ENCODE measurements at regions not wholly inside any gene's neighbourhood (a gene's known extent, or its start where the extent isn't known, plus 50 kb on each side); places are given as distances from the start of the nearest gene placed in this dataset.

- DNase-seq (ENCODE audit: insufficient read length, low spot score, missing footprints), result no peak
- Histone ChIP-seq H3K4me1 (ENCODE audit: insufficient read depth, low read length) (peaks cover 11% of the 10 kb centered on the region), H3K4me2 (ENCODE audit: insufficient read depth, low read length) (peak overlapping the region; percentile 13), H4K20me1 (ENCODE audit: insufficient read depth, low read length) (no peaks in the 10 kb centered on the region), H3K36me3 (ENCODE audit: insufficient read depth, low read length) (no peaks in the 10 kb centered on the region), H3K79me2 (ENCODE audit: insufficient read depth, low read length) (no peaks in the 10 kb centered on the region), H2AFZ (ENCODE audit: low read length) (peak overlapping the region; percentile 55), H3K27ac (ENCODE audit: low read depth, low read length) (no peak overlapping the region), H3K27me3 (ENCODE audit: insufficient read depth, low read length) (no peaks in the 10 kb centered on the region), H3K9me3 (ENCODE audit: low read depth, low read length) (no peaks in the 10 kb centered on the region), H3K4me3 (ENCODE audit: insufficient read depth, low read length) (no peak overlapping the region)
- no peak for TF ChIP-seq CTCF (IDR thresholded peaks at IDR 0.05; ENCODE audit: extremely low read depth, low read depth, low read length)
These were observed 118.9 kb upstream of the TMEM72 start for GRCh38 chr10:44792119-44792775.

GRCh38 chr10:44799966-44800365, 111.2 kb upstream of the TMEM72 start:
- Histone ChIP-seq H3K4me1 (ENCODE audit: insufficient read depth, low read length) (peaks cover 17% of the 10 kb centered on the region), H3K9me3 (ENCODE audit: low read depth, low read length) (no peaks in the 10 kb centered on the region), H2AFZ (ENCODE audit: low read length) (peak overlapping the region; percentile 26), H4K20me1 (ENCODE audit: insufficient read depth, low read length) (no peaks in the 10 kb centered on the region), H3K27me3 (ENCODE audit: insufficient read depth, low read length) (no peaks in the 10 kb centered on the region), H3K36me3 (ENCODE audit: insufficient read depth, low read length) (no peaks in the 10 kb centered on the region), H3K4me2 (ENCODE audit: insufficient read depth, low read length) (no peak overlapping the region), H3K4me3 (ENCODE audit: insufficient read depth, low read length) (no peak overlapping the region), H3K27ac (ENCODE audit: low read depth, low read length) (no peak overlapping the region), H3K79me2 (ENCODE audit: insufficient read depth, low read length) (no peaks in the 10 kb centered on the region)
- no peak for DNase-seq (ENCODE audit: insufficient read length, low spot score, missing footprints)
- TF ChIP-seq CTCF (IDR thresholded peaks at IDR 0.05; ENCODE audit: extremely low read depth, low read depth, low read length), result no peak

GRCh38 chr10:44801383-44802327, 109.5 kb upstream of the TMEM72 start:
- H3K27ac ChIP-seq (ENCODE audit: low read depth, low read length), result peak overlapping the region; percentile 19
- peaks cover 18% of the 10 kb centered on the region for H3K4me1 ChIP-seq (ENCODE audit: insufficient read depth, low read length)
- no peaks in the 10 kb centered on the region for H3K9me3 ChIP-seq (ENCODE audit: low read depth, low read length)
- H3K4me2 ChIP-seq (ENCODE audit: insufficient read depth, low read length), result no peak overlapping the region
- no peak for TF ChIP-seq CTCF (IDR thresholded peaks at IDR 0.05; ENCODE audit: extremely low read depth, low read depth, low read length)
- no peaks in the 10 kb centered on the region for H3K79me2 ChIP-seq (ENCODE audit: insufficient read depth, low read length)
- H3K36me3 ChIP-seq (ENCODE audit: insufficient read depth, low read length), result no peaks in the 10 kb centered on the region
- H3K4me3 ChIP-seq (ENCODE audit: insufficient read depth, low read length), result no peak overlapping the region
- H4K20me1 ChIP-seq (ENCODE audit: insufficient read depth, low read length), result no peaks in the 10 kb centered on the region
- no peaks in the 10 kb centered on the region for H3K27me3 ChIP-seq (ENCODE audit: insufficient read depth, low read length)
- H2AFZ ChIP-seq (ENCODE audit: low read length), result peak overlapping the region; percentile 3
- peak; percentile 80 for DNase-seq (ENCODE audit: insufficient read length, low spot score, missing footprints)

- DNase-seq (ENCODE audit: insufficient read length, low spot score, missing footprints), result no peak
- Histone ChIP-seq H3K4me2 (ENCODE audit: insufficient read depth, low read length) (no peak overlapping the region), H3K4me1 (ENCODE audit: insufficient read depth, low read length) (peaks cover 21% of the 10 kb centered on the region), H2AFZ (ENCODE audit: low read length) (no peak overlapping the region), H3K27ac (ENCODE audit: low read depth, low read length) (no peak overlapping the region), H3K79me2 (ENCODE audit: insufficient read depth, low read length) (no peaks in the 10 kb centered on the region), H3K4me3 (ENCODE audit: insufficient read depth, low read length) (no peak overlapping the region), H3K9me3 (ENCODE audit: low read depth, low read length) (no peaks in the 10 kb centered on the region), H3K36me3 (ENCODE audit: insufficient read depth, low read length) (no peaks in the 10 kb centered on the region), H3K27me3 (ENCODE audit: insufficient read depth, low read length) (no peaks in the 10 kb centered on the region), H4K20me1 (ENCODE audit: insufficient read depth, low read length) (no peaks in the 10 kb centered on the region)
- TF ChIP-seq CTCF (IDR thresholded peaks at IDR 0.05; ENCODE audit: extremely low read depth, low read depth, low read length), result no peak
These were observed 107.3 kb upstream of the TMEM72 start for GRCh38 chr10:44803862-44804261.
